ENCODE measurements at regions not wholly inside any gene's neighbourhood (a gene's known extent, or its start where the extent isn't known, plus 50 kb on each side); places are given as distances from the start of the nearest gene placed in this dataset.

- TF ChIP-seq POLR2A (IDR thresholded peaks at IDR 0.05) (no peak), CTCF (IDR thresholded peaks at IDR 0.05) (peak in 2 of 3 experiments; percentile 36 to 37)
These were observed 726.0 kb upstream of the RAB6C start for GRCh38 chr2:129253461-129253812.

All from testis (tissue), 2 donors.